ENCODE measurements at regions not wholly inside any gene's neighbourhood (a gene's known extent, or its start where the extent isn't known, plus 50 kb on each side); places are given as distances from the start of the nearest gene placed in this dataset.

GRCh38 chr5:57033503-57033902 lies 81.6 kb upstream of the MIER3 start:
- Mint-ChIP-seq H3K9me3 (no peaks in the 10 kb centered on the region), H3K4me3 (no peak overlapping the region), H3K27ac (no peak overlapping the region), H3K27me3 (ENCODE audit: low read depth) (0 out of 2 replicates have a peak, but pooled peaks cover 1% of the 10 kb centered on the region), H3K4me1 (peaks cover 4% of the 10 kb centered on the region in 2 experiments; a peak in 3 of 4 replicates), H3K36me3 (ENCODE audit: insufficient read depth in 1 of 3, low read depth in 3 of 3) (no peaks in the 10 kb centered on the region)
- Histone ChIP-seq H3K27me3 (ENCODE audit: insufficient read depth, low read length) (no peaks in the 10 kb centered on the region), H2BK12ac (ENCODE audit: insufficient read length, low read depth, low read length) (no peak overlapping the region), H3K27ac (ENCODE audit: insufficient read length, low read depth, low read length) (no peak overlapping the region), H2BK5ac (ENCODE audit: insufficient read length, low read length) (no peak overlapping the region), H3K9ac (ENCODE audit: extremely low read depth, insufficient read length, low read length) (no peak overlapping the region), H2AK5ac (ENCODE audit: insufficient read length, low read length) (no peak overlapping the region), H3K4ac (ENCODE audit: low read depth, low read length) (no peak overlapping the region), H3K56ac (ENCODE audit: insufficient read length, low read depth, low read length) (no peak overlapping the region), H3K14ac (ENCODE audit: insufficient read depth, low read length) (no peak overlapping the region), H3K79me1 (ENCODE audit: insufficient read depth, low read depth, low read length, poor library complexity, severe bottlenecking) (no peaks in the 10 kb centered on the region), H2AFZ (ENCODE audit: low read length) (no peak overlapping the region), H2BK120ac (ENCODE audit: low read depth, low read length, poor library complexity, severe bottlenecking) (no peak overlapping the region), H4K5ac (ENCODE audit: insufficient read length, low read depth, low read length) (no peak overlapping the region), H3K79me2 (ENCODE audit: insufficient read depth, low read length) (no peaks in the 10 kb centered on the region), H4K20me1 (ENCODE audit: control insufficient read depth, insufficient read depth, insufficient read length) (no peaks in the 10 kb centered on the region), H3K23me2 (ENCODE audit: insufficient read length, low read depth, low read length, poor library complexity, severe bottlenecking) (no peaks in the 10 kb centered on the region), H4K91ac (ENCODE audit: insufficient read length, low read depth, low read length) (no peak overlapping the region), H3K4me2 (ENCODE audit: insufficient read depth, insufficient read length, low read length) (no peak overlapping the region), H3K18ac (ENCODE audit: insufficient read length, low read depth, low read length) (no peak overlapping the region), H4K8ac (replicated peaks; ENCODE audit: insufficient read length, low read depth, low read length) (no peak overlapping the region), H2BK20ac (ENCODE audit: low read depth, low read length, poor library complexity, severe bottlenecking) (no peak overlapping the region), H3K23ac (ENCODE audit: insufficient read length, low read depth, low read length) (no peak overlapping the region), H3K9me3 (ENCODE audit: control insufficient read depth, low read depth, low read length) (no peaks in the 10 kb centered on the region), H3T11ph (ENCODE audit: low read length) (no peak overlapping the region), H2BK15ac (ENCODE audit: low read depth, low read length) (no peak overlapping the region), H3K4me1 (ENCODE audit: insufficient read depth, low read length) (no peaks in the 10 kb centered on the region)
- no peak for TF ChIP-seq CTCF (conservative IDR thresholded peaks at IDR 0.05)
- no peak for DNase-seq
- WGBS (ENCODE audit: extremely low coverage, insufficient read length, low lambda C conversion rate) = no CpG with 5 or more reads among the region's 2 CpGs

Measured in H9 (cell line).